ENCODE measurements at regions not wholly inside any gene's neighbourhood (a gene's known extent, or its start where the extent isn't known, plus 50 kb on each side); places are given as distances from the start of the nearest gene placed in this dataset.
"Not testable (repeated sequence)": the region's sequence is repeated elsewhere in the genome, so short reads cannot be mapped to it uniquely, and the experiment has no call there.

DNA sequence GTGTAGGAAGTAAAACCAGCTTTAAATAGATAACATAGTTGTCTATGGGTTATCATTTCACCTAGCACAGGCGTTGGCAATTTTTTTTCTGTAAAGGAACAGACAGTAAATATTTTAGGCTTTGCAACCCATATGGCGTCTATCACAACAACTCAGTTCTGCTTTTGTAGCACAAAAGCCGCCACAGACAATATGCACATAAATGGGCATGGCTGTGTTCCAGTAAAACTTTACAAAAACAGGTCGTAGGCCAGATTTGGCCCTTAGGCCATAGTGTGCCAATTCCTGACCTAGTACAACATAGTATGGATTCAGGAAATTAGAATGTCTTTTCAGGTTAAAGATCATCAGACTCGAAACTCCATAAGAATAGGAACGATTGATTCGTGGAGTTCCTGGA lies 265.3 kb upstream of the GK2 start:
- no peak overlapping the region for H3K4me3 ChIP-seq (ENCODE audit: low read depth, low read length)
- DNase-seq (ENCODE audit: low read depth), result no peak
- TF ChIP-seq, protein P1, sequence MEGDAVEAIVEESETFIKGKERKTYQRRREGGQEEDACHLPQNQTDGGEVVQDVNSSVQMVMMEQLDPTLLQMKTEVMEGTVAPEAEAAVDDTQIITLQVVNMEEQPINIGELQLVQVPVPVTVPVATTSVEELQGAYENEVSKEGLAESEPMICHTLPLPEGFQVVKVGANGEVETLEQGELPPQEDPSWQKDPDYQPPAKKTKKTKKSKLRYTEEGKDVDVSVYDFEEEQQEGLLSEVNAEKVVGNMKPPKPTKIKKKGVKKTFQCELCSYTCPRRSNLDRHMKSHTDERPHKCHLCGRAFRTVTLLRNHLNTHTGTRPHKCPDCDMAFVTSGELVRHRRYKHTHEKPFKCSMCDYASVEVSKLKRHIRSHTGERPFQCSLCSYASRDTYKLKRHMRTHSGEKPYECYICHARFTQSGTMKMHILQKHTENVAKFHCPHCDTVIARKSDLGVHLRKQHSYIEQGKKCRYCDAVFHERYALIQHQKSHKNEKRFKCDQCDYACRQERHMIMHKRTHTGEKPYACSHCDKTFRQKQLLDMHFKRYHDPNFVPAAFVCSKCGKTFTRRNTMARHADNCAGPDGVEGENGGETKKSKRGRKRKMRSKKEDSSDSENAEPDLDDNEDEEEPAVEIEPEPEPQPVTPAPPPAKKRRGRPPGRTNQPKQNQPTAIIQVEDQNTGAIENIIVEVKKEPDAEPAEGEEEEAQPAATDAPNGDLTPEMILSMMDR (IDR thresholded peaks at IDR 0.05; ENCODE audit: low read depth, low read length, missing control alignments), result no peak

DNA sequence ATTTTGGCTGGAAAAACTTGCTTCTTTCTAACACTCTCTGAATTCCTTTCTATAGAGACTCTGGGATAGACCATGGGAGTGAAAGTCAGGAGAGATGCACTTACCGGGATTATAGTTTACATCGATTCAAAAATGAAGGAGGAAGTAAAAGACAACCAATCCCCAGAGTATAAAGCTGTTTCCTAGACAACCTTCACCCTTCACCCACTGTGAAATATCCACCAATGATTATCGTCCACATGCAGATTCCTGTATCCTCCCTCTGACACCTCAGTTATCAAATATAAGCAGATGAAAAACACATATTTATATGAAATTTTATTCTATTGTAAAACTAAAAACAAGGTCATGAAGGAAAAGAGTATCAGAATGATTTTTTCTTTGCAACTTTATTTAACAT lies 258.8 kb upstream of the GK2 start:
- no peak for DNase-seq (ENCODE audit: low read depth)
- TF ChIP-seq, protein P1 (IDR thresholded peaks at IDR 0.05; ENCODE audit: low read depth, low read length, missing control alignments), result no peak
- H3K4me3 ChIP-seq (ENCODE audit: low read depth, low read length), result no peak overlapping the region

DNA sequence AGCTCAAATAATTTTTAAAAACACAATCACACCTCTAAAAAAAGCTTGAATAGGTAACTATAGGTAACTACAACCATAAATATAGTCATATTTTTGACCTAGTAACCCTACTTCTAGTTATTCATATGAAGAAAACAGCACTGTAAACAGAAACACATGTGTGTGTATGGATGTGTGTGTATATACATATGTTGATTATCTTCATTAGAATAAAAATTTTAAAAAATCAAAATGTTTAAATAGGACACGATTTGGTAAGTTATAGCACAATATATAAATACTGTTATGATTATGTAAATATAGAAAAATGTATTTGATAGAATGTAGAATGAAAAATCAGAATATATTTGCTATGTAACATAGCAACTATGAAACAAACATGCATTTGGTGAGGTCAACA lies 258.1 kb upstream of the GK2 start:
- no peak overlapping the region for H3K4me3 ChIP-seq (ENCODE audit: low read depth, low read length)
- DNase-seq (ENCODE audit: low read depth), result no peak
- TF ChIP-seq, protein P1 (IDR thresholded peaks at IDR 0.05; ENCODE audit: low read depth, low read length, missing control alignments), result no peak

DNA sequence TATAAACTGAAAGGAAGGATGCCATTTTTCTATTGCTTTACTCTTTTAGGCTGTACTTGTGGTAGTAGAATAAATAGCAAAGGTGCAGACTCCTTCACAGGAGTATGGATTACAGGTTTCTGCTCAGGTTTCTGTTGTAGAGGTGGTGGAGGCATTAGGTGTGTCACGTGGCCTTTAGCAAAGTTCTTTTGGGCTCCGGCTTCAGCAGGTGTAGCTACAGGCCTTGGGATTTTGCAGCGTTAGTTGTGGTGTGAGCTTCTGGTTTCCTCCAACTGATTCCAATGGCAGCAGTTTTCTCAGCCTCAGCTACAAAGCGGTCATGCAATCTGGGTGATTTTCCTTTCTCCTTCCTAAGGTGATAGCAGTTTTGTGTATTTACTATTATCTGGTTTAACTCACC lies 255.8 kb upstream of the GK2 start:
- no peak for DNase-seq (ENCODE audit: low read depth)
- no peak overlapping the region for H3K4me3 ChIP-seq (ENCODE audit: low read depth, low read length)
- TF ChIP-seq, protein P1 (IDR thresholded peaks at IDR 0.05; ENCODE audit: low read depth, low read length, missing control alignments), result no peak

DNA sequence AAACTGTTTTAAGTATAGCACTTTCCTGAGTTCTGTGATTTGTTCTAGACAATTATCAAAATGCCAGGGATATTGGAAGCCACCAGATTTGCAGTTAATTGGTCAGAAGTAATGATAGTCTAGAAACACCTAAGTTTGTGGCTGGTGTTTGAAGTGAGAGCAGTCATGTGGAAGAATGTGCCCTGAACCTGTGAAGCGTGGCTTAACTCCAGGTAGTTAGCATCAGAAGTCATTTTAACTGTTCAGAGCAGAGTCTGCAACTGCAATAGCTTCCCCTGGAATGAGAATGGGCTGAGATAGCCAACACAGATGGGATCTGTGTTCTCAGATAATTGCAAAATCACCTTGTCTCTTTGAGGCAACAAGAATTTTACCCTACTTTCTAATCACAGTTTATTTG lies 255.1 kb upstream of the GK2 start:
- no peak overlapping the region for H3K4me3 ChIP-seq (ENCODE audit: low read depth, low read length)
- no peak for DNase-seq (ENCODE audit: low read depth)
- TF ChIP-seq, protein P1 (IDR thresholded peaks at IDR 0.05; ENCODE audit: low read depth, low read length, missing control alignments), result no peak

DNA sequence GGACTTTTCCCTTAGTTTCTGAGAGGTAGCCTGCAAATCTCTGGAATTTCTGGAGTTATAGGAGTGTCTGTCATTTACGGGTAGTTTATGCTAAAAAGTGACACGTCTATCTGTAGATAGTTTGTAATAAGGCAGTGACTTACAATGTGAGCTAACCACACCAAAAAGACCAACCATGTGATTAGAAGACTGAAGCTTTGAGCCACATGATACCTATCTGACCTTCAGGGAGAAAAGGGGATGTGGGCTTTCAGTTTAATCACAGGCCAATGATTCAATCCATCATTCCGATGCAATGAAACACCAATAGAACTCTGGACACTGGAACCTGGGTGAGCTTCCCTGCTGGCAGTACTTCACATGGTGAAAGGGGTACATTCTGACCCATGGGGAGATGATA lies 254.6 kb upstream of the GK2 start:
- no peak overlapping the region for H3K4me3 ChIP-seq (ENCODE audit: low read depth, low read length)
- TF ChIP-seq, protein P1 (IDR thresholded peaks at IDR 0.05; ENCODE audit: low read depth, low read length, missing control alignments), result no peak
- no peak for DNase-seq (ENCODE audit: low read depth)

DNA sequence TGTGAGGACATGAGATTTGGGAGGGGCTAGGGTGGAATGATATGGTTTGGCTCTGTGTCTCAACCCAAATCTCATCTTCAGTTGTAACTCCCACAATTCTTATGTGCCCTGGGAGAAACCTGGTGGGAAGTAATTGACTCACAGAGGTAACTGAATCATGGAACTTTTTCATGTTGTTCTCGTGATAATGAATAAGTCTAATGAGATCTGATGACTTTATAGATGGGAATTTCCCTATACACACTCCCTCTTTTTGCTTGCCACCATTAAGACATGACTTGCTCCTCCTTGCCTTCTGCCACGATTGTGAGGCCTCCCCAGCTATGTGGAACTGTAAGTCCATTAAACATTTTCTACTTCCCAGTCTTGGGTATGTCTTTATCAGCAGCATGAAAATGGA lies 253.2 kb upstream of the GK2 start:
- H3K4me3 ChIP-seq (ENCODE audit: low read depth, low read length), result no peak overlapping the region
- TF ChIP-seq, protein P1 (IDR thresholded peaks at IDR 0.05; ENCODE audit: low read depth, low read length, missing control alignments), result no peak
- no peak for DNase-seq (ENCODE audit: low read depth)

DNA sequence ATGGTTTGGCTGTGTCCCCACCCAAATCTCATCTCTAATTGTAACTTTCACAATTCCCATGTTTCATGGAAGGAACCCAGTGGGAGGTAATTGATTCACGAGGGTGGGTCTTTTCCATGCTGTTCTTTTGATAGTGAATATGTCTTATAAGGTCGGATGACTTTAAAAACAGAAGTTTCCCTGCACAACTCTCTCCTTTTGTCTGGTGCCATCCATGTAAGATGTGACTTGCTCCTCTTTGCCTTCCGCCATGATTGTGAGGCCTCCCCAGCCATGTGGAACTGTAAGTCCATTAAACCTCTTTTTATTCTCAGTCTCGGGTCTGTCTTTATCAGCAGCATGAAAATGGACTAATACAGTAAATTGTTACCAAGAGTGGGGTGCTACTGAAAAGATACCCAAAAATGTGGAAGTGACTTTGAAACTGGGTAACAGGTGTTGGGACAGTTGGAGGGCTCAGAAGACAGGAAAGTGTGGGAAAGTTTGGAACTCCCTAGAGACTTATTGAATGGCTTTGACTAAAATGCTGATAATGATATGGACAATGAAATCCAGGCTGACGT lies 251.4 kb upstream of the GK2 start:
- DNase-seq (ENCODE audit: low read depth); H3K4me3 ChIP-seq (ENCODE audit: low read depth, low read length): not testable (repeated sequence)

All from GM12864 (cell line).